ENCODE measurements at regions not wholly inside any gene's neighbourhood (a gene's known extent, or its start where the extent isn't known, plus 50 kb on each side); places are given as distances from the start of the nearest gene placed in this dataset.

GRCh38 chr5:68405026-68405684 is 189.6 kb downstream of the PIK3R1 start:
- H3K27ac ChIP-seq: no peak overlapping the region

DNA sequence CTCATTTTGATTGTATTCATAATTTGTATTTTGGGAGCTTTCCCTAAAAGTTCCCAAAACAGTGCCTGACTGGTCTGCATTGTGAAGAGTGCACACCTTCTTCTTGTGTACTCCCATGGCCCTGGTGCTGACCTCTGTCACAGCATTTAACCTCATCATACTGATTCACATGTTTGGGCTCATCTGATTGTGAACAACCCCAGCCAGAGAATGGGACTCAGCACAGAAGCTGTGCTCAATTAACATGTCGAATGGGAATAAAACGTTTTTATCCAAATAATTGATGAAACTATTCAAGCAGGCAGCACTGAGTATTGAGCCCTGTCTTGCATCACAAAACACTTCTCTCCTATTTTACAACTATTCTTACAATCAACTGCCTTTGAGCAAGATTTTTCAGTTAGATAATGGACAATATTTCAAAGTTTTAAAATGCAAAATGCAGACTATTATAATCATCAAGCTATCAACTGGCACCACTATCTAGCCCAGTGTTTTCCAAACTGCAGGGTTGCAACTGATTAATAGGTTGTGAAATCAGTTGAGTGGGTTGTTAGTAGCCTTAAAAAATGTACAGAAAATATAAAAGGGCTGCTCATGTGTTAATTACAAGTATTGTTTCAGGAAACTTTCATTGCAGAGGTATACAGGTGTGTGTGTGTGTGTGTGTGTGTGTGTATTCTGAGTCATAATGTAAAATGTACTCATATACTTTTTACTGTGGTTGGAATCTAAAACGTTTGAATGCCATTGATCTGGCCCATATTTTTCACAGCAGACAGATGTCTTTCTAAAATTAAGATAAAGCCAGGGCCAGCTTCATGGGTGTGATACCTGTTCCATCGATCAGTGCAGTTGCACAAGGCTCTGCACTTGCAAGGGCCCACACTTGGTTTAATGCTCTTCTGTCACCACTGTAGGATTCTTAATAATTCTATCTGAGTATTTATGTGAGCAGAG is 190.5 kb downstream of the PIK3R1 start:
- no peak for TF ChIP-seq CTCF (IDR thresholded peaks at IDR 0.05; ENCODE audit: low read depth, low read length)
- H3K9me3 ChIP-seq (ENCODE audit: severe bottlenecking): no peaks in the 10 kb centered on the region
- no peak overlapping the region for H3K4me3 ChIP-seq (ENCODE audit: low read depth, low read length)
- H3K36me3 ChIP-seq: no peaks in the 10 kb centered on the region
- no peaks in the 10 kb centered on the region for H3K27me3 ChIP-seq (ENCODE audit: insufficient read depth, low read depth, severe bottlenecking)
- no peak overlapping the region for H3K27ac ChIP-seq
- no peak for DNase-seq

More at GRCh38 chr5:68405026-68405684, 189.6 kb downstream of the PIK3R1 start:
- no peak for DNase-seq
- Histone ChIP-seq H3K36me3 (no peaks in the 10 kb centered on the region), H3K4me3 (ENCODE audit: low read depth, low read length) (no peak overlapping the region), H3K27me3 (ENCODE audit: insufficient read depth, low read depth, severe bottlenecking) (no peaks in the 10 kb centered on the region), H3K9me3 (ENCODE audit: severe bottlenecking) (no peaks in the 10 kb centered on the region)
- no peak for TF ChIP-seq CTCF (IDR thresholded peaks at IDR 0.05; ENCODE audit: low read depth, low read length)

GRCh38 chr5:68406767-68407241 is 191.2 kb downstream of the PIK3R1 start:
- Histone ChIP-seq H3K9me3 (ENCODE audit: severe bottlenecking) (no peaks in the 10 kb centered on the region), H3K27me3 (ENCODE audit: insufficient read depth, low read depth, severe bottlenecking) (no peaks in the 10 kb centered on the region), H3K36me3 (no peaks in the 10 kb centered on the region), H3K27ac (no peak overlapping the region), H3K4me3 (ENCODE audit: low read depth, low read length) (no peak overlapping the region)
- TF ChIP-seq CTCF (IDR thresholded peaks at IDR 0.05; ENCODE audit: low read depth, low read length): no peak
- DNase-seq: no peak

DNA sequence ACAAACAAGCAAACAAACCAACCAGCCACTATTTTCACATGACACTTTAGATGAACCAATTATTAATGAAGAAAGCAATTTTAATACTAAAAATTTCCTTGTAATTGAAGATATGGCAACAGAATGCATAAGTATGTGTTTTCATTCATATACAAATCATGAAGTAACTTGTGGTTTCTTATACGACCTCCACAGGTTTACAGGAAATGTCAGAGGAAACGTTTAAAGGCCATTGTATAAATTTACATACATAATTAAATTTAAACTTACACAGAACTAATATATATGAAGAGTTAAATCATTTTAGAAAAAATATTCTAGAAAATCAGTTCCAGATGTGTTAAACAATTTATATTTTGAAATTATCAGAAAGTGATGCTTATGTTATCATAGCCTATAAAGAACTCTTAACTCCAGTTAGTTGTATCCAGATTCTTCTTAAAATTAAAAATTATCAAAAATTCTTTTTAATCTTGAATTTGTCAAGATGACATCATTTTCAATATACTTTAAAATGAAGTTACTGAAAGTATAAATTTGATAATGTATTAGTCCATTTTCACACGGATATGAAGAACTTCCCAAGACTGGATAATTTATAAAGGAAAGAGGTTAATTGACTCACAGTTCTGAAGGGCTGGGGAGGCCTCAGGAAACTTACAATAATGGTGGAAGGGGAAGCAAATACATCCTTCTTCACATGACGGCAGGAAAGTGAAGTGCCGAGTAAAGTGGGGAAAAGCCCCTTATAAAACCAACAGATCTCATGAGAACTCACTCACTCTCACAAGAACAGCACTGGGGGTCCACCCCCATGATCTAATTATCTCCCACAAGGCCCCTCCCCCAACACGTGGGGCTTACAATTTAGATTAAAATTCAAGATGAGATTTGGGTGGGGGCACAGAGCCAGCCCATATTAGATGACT is 192.0 kb downstream of the PIK3R1 start:
- Histone ChIP-seq H3K36me3 (no peaks in the 10 kb centered on the region), H3K27ac (no peak overlapping the region), H3K9me3 (ENCODE audit: severe bottlenecking) (no peaks in the 10 kb centered on the region), H3K27me3 (ENCODE audit: insufficient read depth, low read depth, severe bottlenecking) (no peaks in the 10 kb centered on the region), H3K4me3 (ENCODE audit: low read depth, low read length) (no peak overlapping the region)
- no peak for TF ChIP-seq CTCF (IDR thresholded peaks at IDR 0.05; ENCODE audit: low read depth, low read length)
- DNase-seq: no peak

DNA sequence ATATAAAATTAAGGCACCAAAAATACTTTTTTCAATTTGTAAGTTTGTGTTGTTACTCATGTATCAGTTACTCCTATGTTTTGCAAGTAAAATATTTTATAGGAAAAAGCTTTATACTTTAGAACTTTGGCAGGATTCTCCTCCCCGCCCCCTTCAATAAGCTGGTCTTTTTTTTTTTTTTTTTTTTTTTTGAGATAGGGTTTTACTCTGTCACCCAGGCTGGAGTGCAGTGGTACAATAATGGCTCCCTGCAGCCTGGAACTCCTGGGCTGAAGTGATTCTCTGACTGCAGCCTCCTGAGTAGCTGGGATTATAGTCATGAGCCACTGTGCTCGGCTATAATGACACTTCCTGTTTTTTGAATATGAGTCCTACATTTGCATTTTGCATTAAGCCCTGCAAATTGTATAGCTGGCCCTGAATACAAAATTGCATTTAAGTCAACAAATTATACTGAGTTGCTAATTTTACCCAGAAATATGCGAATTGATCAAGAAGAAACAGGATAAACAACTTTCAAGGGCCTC is 192.9 kb downstream of the PIK3R1 start:
- H3K4me3 ChIP-seq (ENCODE audit: low read depth, low read length): no peak overlapping the region
- no peak for DNase-seq
- no peaks in the 10 kb centered on the region for H3K9me3 ChIP-seq (ENCODE audit: severe bottlenecking)
- no peaks in the 10 kb centered on the region for H3K27me3 ChIP-seq (ENCODE audit: insufficient read depth, low read depth, severe bottlenecking)
- H3K27ac ChIP-seq: no peak overlapping the region
- no peaks in the 10 kb centered on the region for H3K36me3 ChIP-seq
- no peak for TF ChIP-seq CTCF (IDR thresholded peaks at IDR 0.05; ENCODE audit: low read depth, low read length)
